A549 (cell line): ENCODE measurements at regions not wholly inside any gene's neighbourhood (a gene's known extent, or its start where the extent isn't known, plus 50 kb on each side); places are given as distances from the start of the nearest gene placed in this dataset.

Source experiments
- ATAC-seq, 2 experiments: fragments of 200-7000 bp in 1 of 2; fragments of >200 bp in 1 of 2; cut with Nextera tagmentation in 1 of 2; cut with Tn5 transposase in 1 of 2; 3 replicates each; pipeline versions ENCODE4 v1.8.0 to v1.9.1; 2018 to 2020; ENCODE audit warnings: mild to moderate bottlenecking in 1 of 2, moderate library complexity in 1 of 2
- CTCF ChIA-PET: fragments of 300-600 bp; sonication (Branson Sonifier 250); formaldehyde crosslinking; extraction: SDS; loops from one replicate; lab custom pipeline; 2021; ENCODE audit warnings: antibody characterized with exemption, inconsistent platforms; lab: Yijun Ruan, JAX
- POLR2A ChIA-PET: fragments of 350-600 bp; formaldehyde crosslinking; extraction: SDS; loops from one replicate; lab custom pipeline; 2021; ENCODE audit warnings: antibody characterized with exemption, inconsistent platforms; lab: Yijun Ruan, JAX
- DNase-seq, 2 experiments: peaks; one replicate each; pipeline versions ENCODE4 v3.0.0 to v3.0.0-alpha.2; 2011 to 2016; ENCODE audit warnings: low read depth in 1 of 2, low spot score in 1 of 2
- FAIRE-seq: peaks from 2 replicates; lab custom pipeline; 2011; peaks lifted over from hg19 to GRCh38; lab: Jason Lieb, UNC
- H3K27ac ChIP-seq, 2 experiments: fragments of >200 bp; sonication (Bioruptor Twin); formaldehyde crosslinking; 3 replicates each; pipeline ENCODE4 v1.5.1; 2016 to 2017
- H3K4me1 ChIP-seq: fragments of >200 bp; sonication (Bioruptor Twin); formaldehyde crosslinking; 3 replicates; pipeline ENCODE4 v1.6.1; 2016
- H3K4me2 ChIP-seq: fragments of >200 bp; sonication (Bioruptor Twin); formaldehyde crosslinking; 3 replicates; pipeline ENCODE4 v1.6.1; 2016
- H3K4me3 ChIP-seq: fragments of >200 bp; sonication (Bioruptor Twin); formaldehyde crosslinking; 3 replicates; pipeline ENCODE4 v1.5.1; 2016
- H3K9me3 ChIP-seq: fragments of >200 bp; sonication (Bioruptor Twin); formaldehyde crosslinking; 3 replicates; pipeline ENCODE4 v1.6.1; 2016
- BCL3 ChIP-seq: fragments of >200 bp; sonication (Bioruptor Twin); formaldehyde crosslinking; IDR thresholded peaks from 3 replicates; pipeline ENCODE4 v1.6.1; 2016
- CBX8 ChIP-seq: fragments of 200-600 bp; sonication (generic); IDR thresholded peaks from 2 replicates; pipeline ENCODE4 v1.6.1; 2016
- CEBPB ChIP-seq, 2 experiments: fragments of >200 bp in 1 of 2; sonication (Bioruptor Twin) in 1 of 2; formaldehyde crosslinking in 1 of 2; IDR thresholded peaks; 2 replicates each; pipeline ENCODE4 v1.6.1; 2012 to 2016
- EHF ChIP-seq: fragments of 250-450 bp; sonication (Bioruptor Pico); IDR thresholded peaks from 2 replicates; pipeline ENCODE4 v1.5.0; 2020; ENCODE audit warnings: mild to moderate bottlenecking
- ELK1 ChIP-seq: fragments of 150-350 bp; IDR thresholded peaks from 2 replicates; pipeline ENCODE4 v1.6.1; 2014; ENCODE audit warnings: low read depth, mild to moderate bottlenecking, low read length
- EP300 ChIP-seq, 2 experiments: fragments of >200 bp; sonication (Bioruptor Twin); formaldehyde crosslinking; IDR thresholded peaks; 2 replicates in 1 of 2; 3 replicates in 1 of 2; pipeline ENCODE4 v1.6.1; 2016 to 2017
- FOSL2 ChIP-seq, 2 experiments: fragments of 450-650 bp in 1 of 2; fragments of >200 bp in 1 of 2; sonication (Bioruptor Twin) in 1 of 2; formaldehyde crosslinking; IDR thresholded peaks; 2 replicates each; pipeline versions ENCODE4 v1.5.0 to v1.6.1; 2016 to 2020; ENCODE audit warnings: mild to moderate bottlenecking in 1 of 2, moderate library complexity in 1 of 2
- HES2 ChIP-seq: fragments of >200 bp; sonication (Bioruptor Twin); formaldehyde crosslinking; IDR thresholded peaks from 2 replicates; pipeline ENCODE4 v1.6.1; 2016
- HMGXB4 ChIP-seq: fragments of 250-450 bp; sonication (Bioruptor Pico); IDR thresholded peaks from 2 replicates; pipeline ENCODE4 v1.5.0; 2021; ENCODE audit warnings: mild to moderate bottlenecking, moderate library complexity, borderline replicate concordance
- HOXB5 ChIP-seq: fragments of 250-450 bp; sonication (Bioruptor Pico); IDR thresholded peaks from 2 replicates; pipeline ENCODE4 v1.5.0; 2020; ENCODE audit warnings: mild to moderate bottlenecking, moderate library complexity
- JUN ChIP-seq, 2 experiments: fragments of >200 bp; sonication (Bioruptor Twin); formaldehyde crosslinking; IDR thresholded peaks; 2 replicates in 1 of 2; 3 replicates in 1 of 2; pipeline ENCODE4 v1.6.1; 2016 to 2017
- JUNB ChIP-seq: fragments of >200 bp; sonication (Bioruptor Twin); formaldehyde crosslinking; IDR thresholded peaks from 2 replicates; pipeline ENCODE4 v1.6.1; 2016
- KDM1A ChIP-seq: fragments of 200-600 bp; sonication (generic); IDR thresholded peaks from 2 replicates; pipeline ENCODE4 v1.6.1; 2016; ENCODE audit warnings: low read depth, mild to moderate bottlenecking
- NR3C1 ChIP-seq: fragments of >200 bp; sonication (Bioruptor Twin); formaldehyde crosslinking; IDR thresholded peaks from 3 replicates; pipeline ENCODE4 v1.6.1; 2017
- PBX3 ChIP-seq: IDR thresholded peaks from 2 replicates; pipeline ENCODE4 v1.6.1; 2012
- POLR2AphosphoS2 ChIP-seq: conservative IDR thresholded peaks from 2 replicates; pipeline ENCODE4 v1.6.1; 2012; ENCODE audit warnings: low read length, improper control_type of control experiment, inconsistent platforms
- REST ChIP-seq: fragments of 200-600 bp; sonication (generic); IDR thresholded peaks from 2 replicates; pipeline ENCODE4 v1.6.1; 2016; ENCODE audit warnings: antibody characterized with exemption, mild to moderate bottlenecking, moderate library complexity
- RFX5 ChIP-seq: fragments of 450-650 bp; IDR thresholded peaks from 2 replicates; pipeline ENCODE4 v1.7.1; 2014; ENCODE audit warnings: antibody characterized with exemption, mild to moderate bottlenecking, moderate library complexity
- SREBF2 ChIP-seq: fragments of 450-650 bp; IDR thresholded peaks from 2 replicates; pipeline ENCODE4 v1.6.1; 2014; ENCODE audit warnings: mild to moderate bottlenecking, moderate library complexity
- ZFP36 ChIP-seq: fragments of 450-650 bp; IDR thresholded peaks from 2 replicates; pipeline ENCODE4 v1.6.1; 2014; ENCODE audit warnings: borderline replicate concordance; ENCODE audit not compliant: partially characterized antibody
- WGBS: methylation state at CpG from one replicate; pipeline ENCODE4 v1.1.6; 2017; ENCODE audit errors: missing lambda C conversion rate; 5-methylcytosine and 5-hydroxymethylcytosine counted together

GRCh38 chrX:97740886-97741285 is 857.2 kb downstream of the RPA4 start:
- ChIA-PET POLR2A (no interaction called here), CTCF (no interaction called here)
- FAIRE-seq (no peak), DNase-seq (no peak), ATAC-seq (no peak)
- no peaks in the 10 kb centered on the region for H3K9me3 ChIP-seq
- H3K4me1 ChIP-seq, result no peaks in the 10 kb centered on the region
- no peak overlapping the region for H3K4me2 ChIP-seq
- H3K4me3 ChIP-seq, result no peak overlapping the region
- no peak overlapping the region for H3K27ac ChIP-seq
- WGBS, result 0% methylated on average over 1 of the region's 1 CpG
- TF ChIP-seq CEBPB (IDR thresholded peaks at IDR 0.05) (no peak), POLR2AphosphoS2 (no peak), NR3C1 (no peak), REST (no peak), JUNB (no peak), RFX5 (no peak), ZFP36 (no peak), CBX8 (no peak), EHF (no peak), PBX3 (no peak), HOXB5 (CRISPR knock-in tag) (no peak), JUN (IDR thresholded peaks at IDR 0.05) (no peak), KDM1A (no peak), HES2 (no peak), BCL3 (no peak), FOSL2 (IDR thresholded peaks at IDR 0.05) (no peak), FOSL2 (CRISPR knock-in tag; IDR thresholded peaks at IDR 0.05) (no peak), ELK1 (no peak), EP300 (IDR thresholded peaks at IDR 0.05) (no peak), HMGXB4 (CRISPR knock-in tag) (no peak), SREBF2 (no peak)
